Testis (tissue), 2 donors: ENCODE measurements at regions not wholly inside any gene's neighbourhood (a gene's known extent, or its start where the extent isn't known, plus 50 kb on each side); places are given as distances from the start of the nearest gene placed in this dataset.

Experiments
- POLR2A ChIP-seq: fragments of 450-650 bp; IDR thresholded peaks from one replicate; pipeline ENCODE4 v1.6.1; 2017; ENCODE audit warnings: antibody characterized with exemption, mild to moderate bottlenecking, moderate library complexity
- TF ChIP-seq, protein P1 (sequence below), 3 experiments: fragments of 450-650 bp in 2 of 3; fragments of 200-600 bp in 1 of 3; sonication (generic) in 1 of 3; IDR thresholded peaks; one replicate each; pipeline ENCODE4 v1.5.1; 2016 to 2019; ENCODE audit warnings: antibody characterized with exemption in 3 of 3, mild to moderate bottlenecking in 2 of 3, moderate library complexity in 1 of 3

DNA sequence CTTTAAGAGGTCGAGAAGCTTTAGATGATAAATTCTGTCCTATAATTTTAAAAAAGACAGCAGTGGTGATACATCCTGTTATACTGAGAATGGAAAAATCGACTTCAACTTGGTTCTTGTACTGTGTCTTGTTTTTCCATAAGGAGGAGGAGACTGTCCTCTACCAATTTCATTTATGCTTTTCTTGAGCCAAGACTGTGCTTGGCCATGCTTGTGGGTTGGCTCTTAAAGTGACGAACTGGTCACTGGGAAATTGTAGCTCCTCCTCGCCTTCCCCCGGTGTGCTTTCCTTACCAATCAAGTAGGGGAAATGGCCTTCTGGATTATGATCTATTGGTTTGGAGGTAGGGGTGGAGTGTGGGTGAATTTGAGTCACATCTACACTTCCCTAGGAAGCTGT is 67.1 kb upstream of the HSPB3 start:
- TF ChIP-seq, protein P1, sequence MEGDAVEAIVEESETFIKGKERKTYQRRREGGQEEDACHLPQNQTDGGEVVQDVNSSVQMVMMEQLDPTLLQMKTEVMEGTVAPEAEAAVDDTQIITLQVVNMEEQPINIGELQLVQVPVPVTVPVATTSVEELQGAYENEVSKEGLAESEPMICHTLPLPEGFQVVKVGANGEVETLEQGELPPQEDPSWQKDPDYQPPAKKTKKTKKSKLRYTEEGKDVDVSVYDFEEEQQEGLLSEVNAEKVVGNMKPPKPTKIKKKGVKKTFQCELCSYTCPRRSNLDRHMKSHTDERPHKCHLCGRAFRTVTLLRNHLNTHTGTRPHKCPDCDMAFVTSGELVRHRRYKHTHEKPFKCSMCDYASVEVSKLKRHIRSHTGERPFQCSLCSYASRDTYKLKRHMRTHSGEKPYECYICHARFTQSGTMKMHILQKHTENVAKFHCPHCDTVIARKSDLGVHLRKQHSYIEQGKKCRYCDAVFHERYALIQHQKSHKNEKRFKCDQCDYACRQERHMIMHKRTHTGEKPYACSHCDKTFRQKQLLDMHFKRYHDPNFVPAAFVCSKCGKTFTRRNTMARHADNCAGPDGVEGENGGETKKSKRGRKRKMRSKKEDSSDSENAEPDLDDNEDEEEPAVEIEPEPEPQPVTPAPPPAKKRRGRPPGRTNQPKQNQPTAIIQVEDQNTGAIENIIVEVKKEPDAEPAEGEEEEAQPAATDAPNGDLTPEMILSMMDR (IDR thresholded peaks at IDR 0.05) = no peak
- no peak for TF ChIP-seq POLR2A
